ENCODE measurements at regions not wholly inside any gene's neighbourhood (a gene's known extent, or its start where the extent isn't known, plus 50 kb on each side); places are given as distances from the start of the nearest gene placed in this dataset.

- H3K4me3 ChIP-seq (ENCODE audit: low read depth, low read length), result no peak overlapping the region
- CTCF ChIA-PET, result interaction anchor here (1.1 kb wide), 1 partner anchor 14 kb away, joined by 6 read pairs; no protein-coding TSS in a partner anchor
- no peaks in the 10 kb centered on the region for H3K9me3 ChIP-seq (ENCODE audit: control insufficient read depth, insufficient read depth, low read depth, low read length)
- H3K4me1 ChIP-seq (ENCODE audit: control insufficient read depth, insufficient read depth, low read length), result 0 out of 2 replicates have a peak, but pooled peaks cover 1% of the 10 kb centered on the region
- H3K36me3 ChIP-seq (ENCODE audit: control insufficient read depth in 2 of 2, insufficient read depth in 1 of 2, low read length in 2 of 2), result no peaks in the 10 kb centered on the region
- POLR2A ChIA-PET, result no interaction called here
- no peak overlapping the region for H3K27ac ChIP-seq (ENCODE audit: extremely low read depth, low read depth, low read length)
- TF ChIP-seq SP7 (tag by site-specific recombination; IDR thresholded peaks at IDR 0.05), result no peak
- no peak for TF ChIP-seq ZFP41 (tag by site-specific recombination; IDR thresholded peaks at IDR 0.05; ENCODE audit: borderline replicate concordance)
- no peak for TF ChIP-seq ZSCAN30 (tag by site-specific recombination; IDR thresholded peaks at IDR 0.05)
- no peak for TF ChIP-seq ZEB2 (tag by site-specific recombination; IDR thresholded peaks at IDR 0.05)
- no peak for TF ChIP-seq ZBTB49 (tag by site-specific recombination; IDR thresholded peaks at IDR 0.05; ENCODE audit: low read depth)
- TF ChIP-seq ZNF654 (tag by site-specific recombination; IDR thresholded peaks at IDR 0.05; ENCODE audit: low read depth), result no peak
- no peak for TF ChIP-seq ZNF350 (tag by site-specific recombination; IDR thresholded peaks at IDR 0.05)
- TF ChIP-seq ZNF302 (tag by site-specific recombination; IDR thresholded peaks at IDR 0.05; ENCODE audit: low read depth), result no peak
- no peak for TF ChIP-seq ZNF449 (tag by site-specific recombination; IDR thresholded peaks at IDR 0.05)
- TF ChIP-seq INSM2 (tag by site-specific recombination; IDR thresholded peaks at IDR 0.05), result no peak
- TF ChIP-seq ZNF549 (tag by site-specific recombination; IDR thresholded peaks at IDR 0.05), result no peak
- no peak for TF ChIP-seq ZNF18 (tag by site-specific recombination; IDR thresholded peaks at IDR 0.05)
- no peak for TF ChIP-seq ZNF10 (tag by site-specific recombination; IDR thresholded peaks at IDR 0.05)
Observed at GRCh38 chr6:2465336-2465735, 219.9 kb upstream of the GMDS start.

DNA sequence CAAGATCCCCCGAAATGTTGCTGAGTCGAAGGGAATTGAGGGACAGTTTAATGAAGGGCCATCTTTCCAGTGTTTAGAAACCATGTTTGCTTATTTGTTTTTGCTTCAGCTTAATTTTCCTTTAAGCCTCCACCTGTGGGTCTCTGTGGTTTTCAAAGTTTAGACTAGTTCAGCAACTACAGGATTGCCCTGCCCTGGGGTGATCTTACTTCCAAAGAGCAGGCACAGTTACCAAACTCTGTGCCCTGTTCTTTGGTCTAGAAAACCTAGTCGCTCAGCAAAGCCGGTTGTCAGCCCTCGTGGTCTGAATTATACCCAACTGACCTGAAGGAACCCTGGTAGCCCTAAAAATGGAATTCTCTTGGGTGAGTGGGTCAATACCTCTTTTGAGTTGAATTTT, 219.2 kb upstream of the GMDS start:
- Histone ChIP-seq H3K4me1 (ENCODE audit: control insufficient read depth, insufficient read depth, low read length) (0 out of 2 replicates have a peak, but pooled peaks cover 3% of the 10 kb centered on the region), H3K27ac (ENCODE audit: extremely low read depth, low read depth, low read length) (no peak overlapping the region), H3K9me3 (ENCODE audit: control insufficient read depth, insufficient read depth, low read depth, low read length) (no peaks in the 10 kb centered on the region), H3K36me3 (ENCODE audit: control insufficient read depth in 2 of 2, insufficient read depth in 1 of 2, low read length in 2 of 2) (no peaks in the 10 kb centered on the region), H3K4me3 (ENCODE audit: low read depth, low read length) (no peak overlapping the region)
- POLR2A ChIA-PET, result no interaction called here
- TF ChIP-seq SCRT2 (tag by site-specific recombination; IDR thresholded peaks at IDR 0.05) (peak; percentile 10; the same call in 1 of the 2 replicates), ZNF785 (tag by site-specific recombination; IDR thresholded peaks at IDR 0.05) (no peak)
- CTCF ChIA-PET, result interaction anchor here (0.6 to 1.1 kb wide), 2 partner anchors 14 to 854 kb away, joined by 3 to 6 read pairs; no protein-coding TSS in a partner anchor

- H3K36me3 ChIP-seq (ENCODE audit: control insufficient read depth in 2 of 2, insufficient read depth in 1 of 2, low read length in 2 of 2), result no peaks in the 10 kb centered on the region
- ChIA-PET CTCF (no interaction called here), POLR2A (no interaction called here)
- no peaks in the 10 kb centered on the region for H3K9me3 ChIP-seq (ENCODE audit: control insufficient read depth, insufficient read depth, low read depth, low read length)
- H3K4me3 ChIP-seq (ENCODE audit: low read depth, low read length), result no peak overlapping the region
- no peak for TF ChIP-seq EGR2 (tag by site-specific recombination; IDR thresholded peaks at IDR 0.05; ENCODE audit: low read depth)
- no peak for TF ChIP-seq ZSCAN23 (tag by site-specific recombination; IDR thresholded peaks at IDR 0.05)
- TF ChIP-seq ZNF426 (tag by site-specific recombination; IDR thresholded peaks at IDR 0.05), result no peak
- no peak for TF ChIP-seq ZNF621 (tag by site-specific recombination; IDR thresholded peaks at IDR 0.05)
- TF ChIP-seq ZNF701 (tag by site-specific recombination; IDR thresholded peaks at IDR 0.05), result no peak
- no peak overlapping the region for H3K27ac ChIP-seq (ENCODE audit: extremely low read depth, low read depth, low read length)
- H3K4me1 ChIP-seq (ENCODE audit: control insufficient read depth, insufficient read depth, low read length), result 0 out of 2 replicates have a peak, but pooled peaks cover 3% of the 10 kb centered on the region
Observed at GRCh38 chr6:2462831-2463230, 217.4 kb upstream of the GMDS start.
